Psoas muscle (tissue), 7 donors: ENCODE measurements at regions not wholly inside any gene's neighbourhood (a gene's known extent, or its start where the extent isn't known, plus 50 kb on each side); places are given as distances from the start of the nearest gene placed in this dataset.

Experiments
- ATAC-seq, 4 donors: fragments of 200-7000 bp; cut with Tn5 transposase; one replicate each; pipeline ENCODE4 v1.9.1; 2020; ENCODE audit warnings: moderate library complexity in 3 of 4, mild to moderate bottlenecking in 2 of 4
- DNase-seq, 2 donors: peaks; one replicate each; pipeline ENCODE4 v3.0.0-alpha.2; 2020
- H3K27ac ChIP-seq: fragments of 200-600 bp; one replicate; pipeline ENCODE4 v1.8.0; 2022
- H3K27me3 ChIP-seq, 3 donors: fragments of 200-600 bp in 1 of 3; one replicate each; pipeline versions ENCODE4 v1.6.1 to v1.8.0; 2013 to 2022; ENCODE audit warnings: low read length in 2 of 3, mild to moderate bottlenecking in 2 of 3, moderate library complexity in 1 of 3; ENCODE audit not compliant: insufficient read depth in 3 of 3
- H3K36me3 ChIP-seq, 2 donors: fragments of 200-600 bp in 1 of 2; one replicate each; pipeline versions ENCODE4 v1.6.1 to v1.8.0; 2013 to 2022; ENCODE audit warnings: low read depth in 1 of 2, mild to moderate bottlenecking in 1 of 2, moderate library complexity in 1 of 2; ENCODE audit not compliant: insufficient read depth in 1 of 2
- H3K4me1 ChIP-seq: fragments of 200-600 bp; one replicate; pipeline ENCODE4 v1.8.0; 2022
- H3K4me3 ChIP-seq: fragments of 200-600 bp; one replicate; pipeline ENCODE4 v1.8.0; 2022; ENCODE audit warnings: mild to moderate bottlenecking
- H3K9me3 ChIP-seq: fragments of 200-600 bp; one replicate; pipeline ENCODE4 v1.8.0; 2022
- CTCF ChIP-seq: fragments of 200-600 bp; IDR thresholded peaks from one replicate; pipeline ENCODE4 v1.8.0; 2022; ENCODE audit warnings: antibody characterized with exemption
- WGBS, 3 donors: extraction: QIAGEN DNeasy Blood & Tissue Kit; methylation state at CpG; one replicate each; pipeline versions ENCODE4 v1.1.6 to v1.1.7; 2013; 5-methylcytosine and 5-hydroxymethylcytosine counted together
- intact Hi-C, 2 donors: fragments of 100-400 bp; cut with DNase I; formaldehyde crosslinking; loops; one replicate each; pipeline versions ENCODE4 v1.11.0 to v1.14.2; 2022
- donor health status: healthy with polysubstance abuse.
- donor health status: DM: no; HTN: no; CAD: no; lungs with moderate emphysema.
- donor health status: Bipolar disorder and iron deficiency.
- donor health status: healthy.
- donor health status: DM: yes; HTN: yes; CAD: no.
- donor health status: DM: no; HTN: no; CAD: no.
- donor health status: DM: yes; HTN: yes; CAD: no.

- H3K27ac ChIP-seq, result no peak overlapping the region
- ATAC-seq (no peak), DNase-seq (no peak)
- 88 to 91% (median 90%) methylated on average over 4 of the region's 4 CpGs for WGBS, 3 donors
- H3K9me3 ChIP-seq, result peaks cover 3% of the 10 kb centered on the region
- no peaks in the 10 kb centered on the region for H3K27me3 ChIP-seq
- no peak overlapping the region for H3K4me3 ChIP-seq
- H3K36me3 ChIP-seq, result no peaks in the 10 kb centered on the region
- intact Hi-C loops, result no loop called here
- no peak for TF ChIP-seq CTCF
- no peaks in the 10 kb centered on the region for H3K4me1 ChIP-seq
Observed at GRCh38 chr1:221503268-221503667, 238.6 kb downstream of the DUSP10 start.

DNA sequence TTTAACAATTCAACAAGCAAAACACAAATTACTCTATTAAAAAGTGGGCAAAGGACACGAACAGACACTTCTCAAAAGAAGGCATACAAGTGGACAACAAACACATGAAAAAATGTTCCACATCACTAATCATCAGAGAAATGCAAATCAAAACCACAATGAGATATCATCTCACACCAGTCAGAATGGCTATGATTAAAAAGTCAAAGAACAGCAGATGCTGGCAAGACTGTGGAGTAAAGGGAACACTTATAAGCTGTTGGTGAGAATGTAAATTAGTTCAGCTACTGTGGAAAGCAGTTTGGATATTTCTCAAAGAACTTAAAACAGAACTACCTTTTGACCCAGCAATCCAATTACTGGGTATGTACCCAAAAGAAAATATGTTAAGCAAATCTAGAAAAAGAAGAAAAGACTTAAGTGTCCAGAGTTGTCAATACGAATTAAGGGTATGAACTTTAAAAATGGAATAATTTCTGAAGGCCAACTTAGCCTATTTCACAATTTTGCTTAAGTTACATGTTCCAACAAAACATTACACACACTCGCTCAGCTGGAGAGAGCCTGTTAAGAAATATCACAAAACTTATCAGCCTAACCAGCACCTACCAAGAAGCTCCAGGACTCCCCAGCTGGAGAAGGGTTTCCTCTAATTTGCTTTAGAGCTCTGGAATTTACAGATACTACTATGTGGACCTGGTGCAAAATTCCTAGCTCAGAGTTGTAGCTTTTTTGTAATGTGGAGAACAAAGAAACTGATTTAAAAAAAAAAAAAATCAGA is 232.1 kb downstream of the DUSP10 start:
- peaks cover 3% of the 10 kb centered on the region for H3K9me3 ChIP-seq
- H3K4me3 ChIP-seq, result no peak overlapping the region
- ATAC-seq (no peak), DNase-seq (no peak)
- WGBS, 3 donors, result 70 to 86% (median 77%) methylated on average over 3 of the region's 3 CpGs
- no peak overlapping the region for H3K27ac ChIP-seq
- H3K36me3 ChIP-seq, result no peaks in the 10 kb centered on the region
- H3K27me3 ChIP-seq, result no peaks in the 10 kb centered on the region
- TF ChIP-seq CTCF, result no peak
- intact Hi-C loops, result no loop called here
- H3K4me1 ChIP-seq, result no peaks in the 10 kb centered on the region

DNA sequence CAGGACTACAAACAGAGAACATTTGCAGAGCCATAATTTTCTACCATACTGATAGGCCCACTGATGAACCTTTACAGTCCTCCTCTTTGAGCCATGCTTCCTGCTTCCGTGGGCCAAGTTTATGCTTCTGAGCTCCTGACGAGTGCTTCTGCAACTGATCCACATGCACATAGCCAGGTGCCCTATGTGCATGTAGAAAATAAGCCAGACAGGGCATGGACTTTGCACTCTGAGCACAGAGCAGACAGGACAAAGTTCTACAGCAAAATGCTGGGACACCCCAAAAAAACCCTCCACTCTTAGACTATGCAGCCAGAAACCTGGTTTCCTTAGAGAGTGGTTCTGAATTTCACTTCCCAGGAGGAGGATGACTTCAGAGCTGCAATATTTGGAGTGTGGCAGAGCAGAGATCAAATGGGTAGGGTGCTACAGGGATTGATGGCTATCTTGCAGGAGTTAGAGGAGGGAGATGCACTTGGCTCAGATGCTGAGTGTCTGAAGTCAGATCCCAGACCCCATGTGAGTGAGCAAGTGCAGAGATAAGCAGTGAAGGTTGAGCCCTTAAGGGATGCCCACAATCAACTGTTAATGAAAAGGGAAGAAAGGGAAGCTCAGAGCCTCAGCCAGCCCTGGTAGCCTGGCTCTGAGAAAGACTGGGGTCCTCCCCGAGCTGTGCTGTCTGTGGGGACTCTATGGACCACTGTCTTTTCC is 230.9 kb downstream of the DUSP10 start:
- DNase-seq, result no peak
- Histone ChIP-seq H3K36me3 (no peaks in the 10 kb centered on the region), H3K4me1 (peaks cover 3% of the 10 kb centered on the region), H3K9me3 (no peaks in the 10 kb centered on the region), H3K27me3 (no peaks in the 10 kb centered on the region), H3K4me3 (no peak overlapping the region), H3K27ac (no peak overlapping the region)
- TF ChIP-seq CTCF, result no peak
- intact Hi-C loops, result no loop called here
- no peak for ATAC-seq
- 53 to 84% (median 72%) methylated on average over 3 of the region's 3 CpGs for WGBS, 3 donors

DNA sequence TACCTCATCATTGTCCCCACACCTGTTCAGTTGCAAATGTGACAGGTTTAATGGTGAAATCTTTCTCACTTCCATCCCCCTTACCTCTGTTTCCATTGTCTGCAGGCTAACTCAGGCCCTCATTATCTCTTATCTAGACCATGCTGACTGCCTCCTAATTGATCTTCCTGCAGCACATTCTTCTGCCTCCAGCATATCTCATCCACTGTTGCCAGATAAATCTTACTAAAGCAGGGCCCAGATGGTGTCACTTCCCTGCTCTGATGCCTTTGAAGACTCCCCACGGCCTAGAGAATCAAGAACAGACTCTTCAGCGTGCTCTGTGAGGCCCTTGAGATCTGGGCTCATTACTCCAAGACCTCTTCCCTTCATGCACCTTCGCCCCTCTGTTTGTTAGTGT is 230.1 kb downstream of the DUSP10 start:
- no peak overlapping the region for H3K27ac ChIP-seq
- no peak for TF ChIP-seq CTCF
- no peaks in the 10 kb centered on the region for H3K27me3 ChIP-seq
- intact Hi-C loops, result no loop called here
- no peaks in the 10 kb centered on the region for H3K9me3 ChIP-seq
- 56 to 61% (median 60%) methylated on average over 3 of the region's 3 CpGs for WGBS, 3 donors
- no peak for DNase-seq
- H3K36me3 ChIP-seq, result no peaks in the 10 kb centered on the region
- no peak for ATAC-seq
- H3K4me1 ChIP-seq, result peaks cover 3% of the 10 kb centered on the region
- no peak overlapping the region for H3K4me3 ChIP-seq
